ENCODE measurements at regions not wholly inside any gene's neighbourhood (a gene's known extent, or its start where the extent isn't known, plus 50 kb on each side); places are given as distances from the start of the nearest gene placed in this dataset.

GRCh38 chr17:5788266-5788900 is 204.1 kb upstream of the NLRP1 start:
- FAIRE-seq, result no peak

GRCh38 chr17:5789528-5789927 is 205.2 kb upstream of the NLRP1 start:
- FAIRE-seq, result no peak

GRCh38 chr17:5793157-5793556 is 208.8 kb upstream of the NLRP1 start:
- no peak for FAIRE-seq

GRCh38 chr17:5793899-5794298 is 209.6 kb upstream of the NLRP1 start:
- FAIRE-seq, result no peak

GRCh38 chr17:5794385-5794784 is 210.1 kb upstream of the NLRP1 start:
- no peak for FAIRE-seq

GRCh38 chr17:5794881-5795506 is 210.7 kb upstream of the NLRP1 start:
- FAIRE-seq, result no peak

GRCh38 chr17:5797447-5798050 is 213.2 kb upstream of the NLRP1 start:
- no peak for FAIRE-seq

GRCh38 chr17:5798094-5798493 is 213.8 kb upstream of the NLRP1 start:
- FAIRE-seq, result no peak

GRCh38 chr17:5800131-5800530 is 215.8 kb upstream of the NLRP1 start:
- no peak for FAIRE-seq

GRCh38 chr17:5800646-5801045 is 216.3 kb upstream of the NLRP1 start:
- no peak for FAIRE-seq

- FAIRE-seq, result no peak
Measured at GRCh38 chr17:5804251-5804650, 219.9 kb upstream of the NLRP1 start.

- FAIRE-seq, result no peak
Measured at GRCh38 chr17:5809056-5809455, 224.7 kb upstream of the NLRP1 start.

GRCh38 chr17:5809580-5810188 is 225.4 kb upstream of the NLRP1 start:
- no peak for FAIRE-seq

- no peak for FAIRE-seq
Measured at GRCh38 chr17:5812590-5812989, 228.3 kb upstream of the NLRP1 start.

GRCh38 chr17:5813357-5813756 is 229.0 kb upstream of the NLRP1 start:
- no peak for FAIRE-seq

- FAIRE-seq, result no peak
Measured at GRCh38 chr17:5815396-5815795, 231.1 kb upstream of the NLRP1 start.

- FAIRE-seq, result no peak
Measured at GRCh38 chr17:5816491-5817070, 232.3 kb upstream of the NLRP1 start.

- no peak for FAIRE-seq
Measured at GRCh38 chr17:5817475-5818395, 233.4 kb upstream of the NLRP1 start.

GRCh38 chr17:5819396-5819795 is 235.1 kb upstream of the NLRP1 start:
- FAIRE-seq, result no peak

GRCh38 chr17:5819921-5820685 is 235.8 kb upstream of the NLRP1 start:
- no peak for FAIRE-seq

GRCh38 chr17:5820721-5821456 is 236.6 kb upstream of the NLRP1 start:
- FAIRE-seq, result no peak
